ENCODE measurements at regions not wholly inside any gene's neighbourhood (a gene's known extent, or its start where the extent isn't known, plus 50 kb on each side); places are given as distances from the start of the nearest gene placed in this dataset.

DNA sequence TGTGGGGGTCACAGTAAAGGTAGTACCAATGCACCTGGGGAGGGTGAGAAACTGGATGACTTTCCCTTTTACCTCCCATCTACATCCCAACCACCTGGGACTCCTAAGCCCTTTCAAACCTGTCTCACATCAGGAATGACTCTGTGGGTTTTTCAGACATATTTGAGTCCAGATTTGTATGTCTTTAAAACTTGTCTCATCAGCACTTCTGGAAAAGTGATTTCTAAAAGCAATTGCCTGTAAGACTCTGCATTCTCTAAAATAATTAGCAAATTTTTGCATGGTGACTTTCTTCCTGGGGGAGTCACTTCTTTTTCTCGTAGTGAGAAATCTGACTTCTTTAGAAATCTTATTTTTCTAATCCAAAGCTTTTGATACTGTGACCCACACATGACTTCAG is 1553.0 kb upstream of the PIK3C3 start:
- TF ChIP-seq, protein P1, sequence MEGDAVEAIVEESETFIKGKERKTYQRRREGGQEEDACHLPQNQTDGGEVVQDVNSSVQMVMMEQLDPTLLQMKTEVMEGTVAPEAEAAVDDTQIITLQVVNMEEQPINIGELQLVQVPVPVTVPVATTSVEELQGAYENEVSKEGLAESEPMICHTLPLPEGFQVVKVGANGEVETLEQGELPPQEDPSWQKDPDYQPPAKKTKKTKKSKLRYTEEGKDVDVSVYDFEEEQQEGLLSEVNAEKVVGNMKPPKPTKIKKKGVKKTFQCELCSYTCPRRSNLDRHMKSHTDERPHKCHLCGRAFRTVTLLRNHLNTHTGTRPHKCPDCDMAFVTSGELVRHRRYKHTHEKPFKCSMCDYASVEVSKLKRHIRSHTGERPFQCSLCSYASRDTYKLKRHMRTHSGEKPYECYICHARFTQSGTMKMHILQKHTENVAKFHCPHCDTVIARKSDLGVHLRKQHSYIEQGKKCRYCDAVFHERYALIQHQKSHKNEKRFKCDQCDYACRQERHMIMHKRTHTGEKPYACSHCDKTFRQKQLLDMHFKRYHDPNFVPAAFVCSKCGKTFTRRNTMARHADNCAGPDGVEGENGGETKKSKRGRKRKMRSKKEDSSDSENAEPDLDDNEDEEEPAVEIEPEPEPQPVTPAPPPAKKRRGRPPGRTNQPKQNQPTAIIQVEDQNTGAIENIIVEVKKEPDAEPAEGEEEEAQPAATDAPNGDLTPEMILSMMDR (IDR thresholded peaks at IDR 0.05; ENCODE audit: low read depth, low read length, missing input control) = no peak
- no peak for TF ChIP-seq EGR1 (IDR thresholded peaks at IDR 0.05; ENCODE audit: low read depth in 2 of 2)
- no peak for TF ChIP-seq RAD21 (IDR thresholded peaks at IDR 0.05)
- no peak for TF ChIP-seq YY1 (IDR thresholded peaks at IDR 0.05)
- TF ChIP-seq, protein P2, sequence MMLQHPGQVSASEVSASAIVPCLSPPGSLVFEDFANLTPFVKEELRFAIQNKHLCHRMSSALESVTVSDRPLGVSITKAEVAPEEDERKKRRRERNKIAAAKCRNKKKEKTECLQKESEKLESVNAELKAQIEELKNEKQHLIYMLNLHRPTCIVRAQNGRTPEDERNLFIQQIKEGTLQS (IDR thresholded peaks at IDR 0.05) = no peak
- TF ChIP-seq SP1 (IDR thresholded peaks at IDR 0.05) = no peak
- no peak for TF ChIP-seq TAF1 (conservative IDR thresholded peaks at IDR 0.05)

Measured in liver (tissue), 3 donors.